Testis (tissue), 2 donors: ENCODE measurements at regions not wholly inside any gene's neighbourhood (a gene's known extent, or its start where the extent isn't known, plus 50 kb on each side); places are given as distances from the start of the nearest gene placed in this dataset.
"Not testable (repeated sequence)": the region's sequence is repeated elsewhere in the genome, so short reads cannot be mapped to it uniquely, and the experiment has no call there.

ENCODE experiments used
- CTCF ChIP-seq, 3 experiments: fragments of 450-650 bp in 2 of 3; fragments of 200-600 bp in 1 of 3; sonication (generic) in 1 of 3; IDR thresholded peaks; one replicate each; pipeline ENCODE4 v1.5.1; 2016 to 2019; ENCODE audit warnings: antibody characterized with exemption in 3 of 3, mild to moderate bottlenecking in 2 of 3, moderate library complexity in 1 of 3
- POLR2A ChIP-seq: fragments of 450-650 bp; IDR thresholded peaks from one replicate; pipeline ENCODE4 v1.6.1; 2017; ENCODE audit warnings: antibody characterized with exemption, mild to moderate bottlenecking, moderate library complexity

GRCh38 chr14:71771996-71772395, 160.2 kb upstream of the RGS6 start:
- TF ChIP-seq CTCF (IDR thresholded peaks at IDR 0.05); POLR2A: not testable (repeated sequence)
